ENCODE measurements at regions not wholly inside any gene's neighbourhood (a gene's known extent, or its start where the extent isn't known, plus 50 kb on each side); places are given as distances from the start of the nearest gene placed in this dataset.
"Not testable (repeated sequence)": the region's sequence is repeated elsewhere in the genome, so short reads cannot be mapped to it uniquely, and the experiment has no call there.

GRCh38 chr13:99078017-99078771, 100.3 kb upstream of the DOCK9 start:
- DNase-seq, result no peak

- no peak for DNase-seq
These were observed 102.3 kb upstream of the DOCK9 start for GRCh38 chr13:99080131-99080530.

DNA sequence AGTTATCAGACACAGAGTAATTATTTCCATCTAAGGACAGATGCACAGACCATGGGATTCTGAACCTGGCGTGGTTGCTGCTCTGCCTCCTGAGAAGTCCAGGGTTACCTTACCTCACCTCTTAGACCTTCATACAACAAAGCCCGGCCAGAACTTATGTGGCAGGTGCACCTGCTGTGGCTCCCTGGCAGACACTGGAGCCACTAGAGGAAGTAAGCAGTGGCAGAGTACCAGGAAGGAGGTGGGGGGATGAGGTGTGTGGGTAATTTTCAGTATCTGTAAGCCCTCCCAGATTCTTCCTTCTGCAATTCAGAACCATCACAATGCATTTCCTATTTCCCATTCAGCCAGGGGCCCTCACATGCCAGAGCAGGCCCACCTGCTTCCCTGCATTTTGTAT, 106.1 kb upstream of the DOCK9 start:
- no peak for DNase-seq

- no peak for DNase-seq
These were observed 107.4 kb upstream of the DOCK9 start for GRCh38 chr13:99085139-99085807.

- no peak for DNase-seq
These were observed 108.0 kb upstream of the DOCK9 start for GRCh38 chr13:99085808-99086266.

- DNase-seq, result no peak
These were observed 108.6 kb upstream of the DOCK9 start for GRCh38 chr13:99086267-99087097.

DNA sequence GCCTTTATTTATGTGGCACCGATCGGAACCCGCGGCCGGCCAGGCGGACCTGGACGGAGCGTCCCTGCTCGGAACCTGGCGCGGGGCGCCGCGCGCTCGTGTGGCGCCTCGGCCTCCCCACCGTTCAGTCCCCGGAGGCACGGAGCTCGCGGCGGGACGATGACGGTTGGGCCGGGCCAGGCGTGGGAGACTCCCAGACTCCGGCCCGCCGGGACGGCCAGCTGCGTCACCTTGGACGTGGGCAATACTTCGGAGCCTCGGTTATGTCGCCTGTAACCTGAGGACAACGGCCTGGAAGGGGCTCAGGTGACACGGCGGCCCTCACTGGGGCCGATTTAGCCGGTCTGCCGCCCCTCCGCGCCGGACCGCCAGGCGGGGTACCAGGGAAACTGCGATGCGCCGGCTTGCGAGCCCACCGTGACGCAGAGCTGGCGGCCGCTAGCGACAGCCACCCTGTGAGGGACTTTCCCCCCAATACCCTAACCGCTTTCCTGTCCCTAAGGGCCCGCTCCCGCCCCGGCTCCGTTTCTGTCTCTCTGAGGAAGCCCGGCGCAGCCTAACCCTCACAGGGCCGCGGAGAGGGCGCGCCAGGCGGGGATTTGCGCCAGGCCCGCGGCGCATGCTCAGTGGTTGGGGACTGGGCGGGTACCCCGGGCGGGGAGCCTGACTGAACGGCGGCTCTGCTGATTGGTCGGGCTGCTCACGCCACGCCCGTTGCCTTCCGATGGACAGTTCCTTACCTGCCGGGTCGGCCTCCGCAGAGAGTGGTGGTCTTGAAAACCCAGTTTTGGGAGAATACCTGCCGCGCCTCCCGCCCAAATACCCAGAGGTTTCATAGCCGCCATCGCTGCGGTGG, 109.5 kb upstream of the DOCK9 start:
- peak; percentile 51 for DNase-seq

DNA sequence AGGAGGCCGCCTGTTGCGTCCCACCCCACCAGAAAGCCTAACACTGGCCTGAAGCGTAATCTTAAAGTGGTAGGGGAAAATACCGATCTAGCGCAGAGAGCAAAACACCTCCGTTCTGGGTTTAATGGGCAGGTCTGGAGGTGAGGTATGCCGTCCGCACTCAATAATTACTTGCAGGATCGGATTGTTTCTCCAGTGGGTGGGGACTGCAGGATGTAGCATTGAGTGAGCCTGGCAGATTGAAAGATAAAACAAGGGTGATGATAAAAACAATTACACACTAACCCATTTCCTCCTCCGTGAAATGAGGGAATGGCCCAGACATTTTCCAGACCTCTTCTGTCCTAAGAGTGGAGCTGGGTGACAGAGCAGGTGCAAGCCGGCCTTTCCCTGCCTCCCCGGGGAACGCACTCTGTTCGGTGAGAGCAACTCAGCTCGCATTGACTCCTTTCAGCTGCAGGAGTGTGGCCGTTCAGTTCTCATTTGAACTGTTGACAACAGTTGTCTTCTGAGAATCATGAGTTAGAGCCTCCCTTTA, 110.2 kb upstream of the DOCK9 start:
- DNase-seq, result no peak

DNA sequence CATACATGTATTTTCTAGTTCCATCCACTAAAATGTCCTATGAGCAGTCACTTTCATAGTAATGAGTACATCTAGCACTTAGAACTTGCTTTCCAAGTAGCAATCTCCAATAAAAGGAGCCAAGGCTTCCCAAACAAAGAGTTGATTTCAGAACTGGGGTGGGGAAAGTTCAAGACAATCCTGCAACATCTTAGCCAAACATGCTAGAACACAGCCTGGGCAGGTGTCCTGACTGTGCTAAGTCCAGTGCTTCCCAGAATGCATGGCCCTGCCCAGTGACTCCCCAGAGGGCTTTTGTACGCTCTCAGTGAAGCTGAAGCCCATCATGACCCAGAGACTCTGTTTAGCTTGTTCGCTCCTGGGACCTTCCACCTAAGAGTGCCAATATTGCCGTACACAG, 106.7 kb upstream of the UBAC2 start:
- DNase-seq, result no peak

GRCh38 chr13:99101831-99102230, 98.8 kb upstream of the UBAC2 start:
- DNase-seq, result not testable (repeated sequence)

DNA sequence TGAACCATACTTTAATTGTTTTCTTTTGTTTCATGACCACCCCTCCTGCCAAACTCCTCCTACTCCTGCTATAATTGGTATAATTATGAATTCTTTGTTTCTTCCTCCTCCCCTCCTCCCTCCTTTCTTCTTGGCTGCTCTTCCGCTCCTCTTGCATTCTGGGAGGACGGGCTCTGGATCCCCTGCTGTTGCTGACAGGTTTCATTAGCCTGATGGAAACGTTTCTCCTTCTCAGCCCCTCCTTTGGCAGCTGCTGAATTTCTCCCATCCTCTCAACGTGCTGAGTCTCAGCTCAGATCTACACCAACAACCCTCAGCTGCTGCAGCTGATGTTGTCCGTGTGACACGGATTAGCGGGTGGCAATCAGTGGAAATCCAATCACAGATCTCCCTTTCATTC, 97.1 kb upstream of the UBAC2 start:
- DNase-seq, result no peak

DNA sequence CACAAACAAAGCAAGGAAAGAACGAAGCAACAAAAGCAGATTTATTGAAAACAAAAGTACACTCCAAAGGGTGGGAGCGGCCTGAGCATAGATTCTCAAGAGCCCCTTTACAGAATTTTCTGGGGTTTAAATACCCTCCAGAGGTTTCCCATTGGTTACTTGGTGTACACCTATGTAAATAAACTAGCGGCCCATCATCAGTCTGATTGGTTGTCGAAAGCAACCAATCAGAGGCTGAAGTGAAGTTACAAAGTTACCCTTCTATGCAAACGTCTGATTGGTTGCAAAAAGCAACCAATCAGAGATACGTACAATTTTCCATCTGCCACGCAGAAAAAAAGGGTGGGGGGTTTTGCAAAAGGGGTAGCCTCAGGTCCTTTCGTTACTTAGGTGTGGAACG, 96.3 kb upstream of the UBAC2 start:
- no peak for DNase-seq

- DNase-seq, result no peak
These were observed 95.5 kb upstream of the UBAC2 start for GRCh38 chr13:99105160-99105559.

GRCh38 chr13:99113351-99113750, 87.3 kb upstream of the UBAC2 start:
- DNase-seq, result no peak

DNA sequence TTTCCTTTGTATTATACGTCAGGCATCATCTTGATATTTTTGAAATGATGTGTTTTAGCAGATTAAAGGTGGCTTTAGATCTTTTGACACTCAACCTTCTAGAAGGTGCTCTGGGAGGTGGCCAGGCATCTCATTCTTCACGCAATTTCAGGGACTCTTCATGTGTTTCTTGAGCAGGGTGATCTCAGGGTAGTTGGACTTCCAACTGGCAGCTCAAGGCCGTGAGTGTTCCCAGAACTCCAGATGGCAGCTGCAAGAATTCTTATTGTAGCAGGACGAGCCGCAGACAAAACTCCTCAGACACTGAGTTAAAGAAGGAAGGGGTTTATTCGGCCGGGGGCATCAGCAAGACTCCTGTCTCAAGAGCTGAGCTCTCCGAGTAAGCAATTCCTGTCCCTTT, 82.5 kb upstream of the UBAC2 start:
- DNase-seq, result no peak

DNA sequence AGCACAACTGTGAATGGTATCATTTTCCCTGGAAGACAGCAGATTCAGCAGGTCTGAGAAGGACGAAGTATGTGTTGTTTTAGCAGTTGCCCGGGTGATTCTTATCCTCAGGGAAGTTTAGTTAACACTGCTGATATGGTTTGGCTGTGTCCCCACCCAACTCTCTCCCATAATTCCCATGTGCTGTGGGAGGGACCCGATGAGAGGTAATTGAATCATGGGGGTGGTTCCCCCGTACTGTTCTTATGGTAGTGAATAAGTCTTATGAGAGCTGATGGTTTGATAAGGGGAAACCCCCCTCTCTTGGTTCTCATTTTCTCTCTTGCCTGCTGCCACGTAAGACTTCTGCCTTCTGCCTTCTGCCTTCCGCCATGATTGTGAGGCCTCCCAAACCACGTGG, 81.0 kb upstream of the UBAC2 start:
- DNase-seq, result no peak

DNA sequence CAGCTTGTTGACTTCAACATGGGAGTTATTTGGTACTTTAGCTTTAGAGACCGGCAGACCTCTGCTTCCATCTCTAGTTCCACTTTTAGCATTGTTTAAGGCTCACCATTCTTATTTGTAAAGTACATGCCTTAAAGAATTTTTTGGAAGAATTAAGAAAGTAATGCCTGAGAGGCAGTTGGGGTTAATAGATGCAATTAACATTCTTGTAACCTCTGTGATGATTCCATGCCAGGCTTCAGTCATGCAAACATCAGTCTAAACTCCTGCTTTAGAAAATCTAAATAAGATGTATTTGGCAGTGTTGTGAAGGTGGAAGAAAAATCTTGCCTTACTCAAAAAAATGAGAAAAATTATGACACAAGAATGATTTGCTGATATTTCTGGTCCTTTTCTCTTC, 79.9 kb upstream of the UBAC2 start:
- DNase-seq, result no peak

- no peak for DNase-seq
These were observed 78.5 kb upstream of the UBAC2 start for GRCh38 chr13:99122171-99122570.

DNA sequence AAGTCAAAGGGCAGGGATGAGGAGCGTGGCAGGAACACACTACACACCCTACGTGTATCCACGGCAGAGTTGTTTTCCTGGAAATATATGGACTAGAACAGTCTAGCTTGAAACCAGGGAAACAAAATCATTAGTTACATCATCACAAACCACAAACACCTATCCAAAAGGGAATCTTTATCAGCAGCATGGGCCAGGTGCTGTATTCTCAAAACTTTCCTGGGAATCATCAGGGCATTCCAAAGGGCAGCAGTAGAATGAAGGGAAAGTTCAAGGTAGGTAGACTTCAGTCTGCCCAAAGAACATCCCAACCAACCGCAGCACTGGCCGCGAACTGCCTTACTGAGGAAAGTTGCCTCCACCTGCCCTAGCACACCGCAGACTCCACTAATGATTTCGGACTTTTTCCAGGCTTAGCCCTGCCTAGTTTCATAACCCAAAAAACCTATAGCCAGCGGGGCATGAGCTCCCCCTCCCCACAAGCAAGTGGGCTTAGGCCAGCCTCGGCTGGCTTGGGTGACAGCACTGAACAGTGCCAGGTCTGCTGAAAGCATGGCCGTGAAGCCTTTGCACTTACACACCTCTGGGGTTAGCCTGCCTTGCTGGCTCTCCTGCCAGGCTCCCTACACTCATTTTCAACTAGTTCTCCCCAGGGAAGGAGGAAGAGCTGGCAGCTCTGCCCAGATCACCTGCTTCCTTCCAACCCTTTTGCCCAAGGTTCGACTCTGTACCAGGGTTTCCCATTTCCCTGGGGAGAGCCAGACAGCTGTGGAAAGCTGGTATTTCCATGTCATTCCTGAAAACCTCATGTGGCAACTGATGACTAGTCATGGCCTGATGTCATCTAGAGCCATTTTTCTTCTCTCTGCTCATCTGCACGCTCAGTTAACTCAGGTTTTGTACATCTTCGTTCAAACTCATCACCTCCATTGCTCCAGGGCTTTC, 77.3 kb upstream of the UBAC2 start:
- DNase-seq, result no peak

DNA sequence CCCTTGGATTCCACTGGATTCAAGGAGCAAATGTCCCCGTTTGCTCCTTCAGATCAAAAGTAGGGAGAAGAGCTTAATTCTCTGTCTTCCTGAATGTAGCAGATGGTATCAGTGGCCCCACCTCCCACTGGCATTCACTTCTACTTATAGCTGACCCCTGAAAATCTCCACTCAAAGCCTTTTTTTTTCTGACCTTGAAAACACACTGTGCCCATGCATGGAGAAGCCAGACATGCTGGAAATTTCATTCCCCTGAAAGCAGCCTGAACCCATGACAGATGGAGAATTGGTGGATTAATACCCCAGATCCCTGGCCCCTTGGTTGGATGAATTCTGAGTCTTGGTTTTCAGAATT, 76.6 kb upstream of the UBAC2 start:
- no peak for DNase-seq

DNA sequence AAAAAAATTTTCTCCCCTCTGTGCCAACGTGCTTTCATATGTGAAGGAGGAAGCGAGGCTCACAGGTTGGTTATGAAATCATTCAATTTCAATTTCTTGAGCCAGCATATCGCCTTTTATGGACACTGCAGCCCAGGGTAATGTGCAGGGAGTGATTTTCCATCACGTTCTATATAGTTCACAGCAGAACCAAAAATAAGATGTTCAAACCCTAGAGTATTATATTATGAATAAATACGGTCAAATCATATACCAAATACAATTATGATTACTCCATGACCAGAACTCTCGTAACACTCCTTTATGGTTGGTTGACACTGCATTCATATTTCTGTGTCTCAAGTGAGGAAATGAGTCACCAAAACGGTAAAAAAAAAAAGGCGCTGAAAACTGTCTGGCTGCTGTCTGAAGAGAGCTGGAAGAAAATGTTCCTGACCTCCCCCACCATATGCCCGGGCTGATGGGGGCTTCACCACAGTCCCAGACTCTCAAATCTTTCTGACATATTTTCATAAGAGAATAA, 75.8 kb upstream of the UBAC2 start:
- DNase-seq, result peak; percentile 85

All from KG1 (cell line).